ENCODE measurements at regions not wholly inside any gene's neighbourhood (a gene's known extent, or its start where the extent isn't known, plus 50 kb on each side); places are given as distances from the start of the nearest gene placed in this dataset.
"Not testable (repeated sequence)": the region's sequence is repeated elsewhere in the genome, so short reads cannot be mapped to it uniquely, and the experiment has no call there.

GRCh38 chr1:73832276-73833181 lies 365.4 kb downstream of the LRRIQ3 start:
- H2AFZ ChIP-seq (ENCODE audit: low read length): no peak overlapping the region
- H3K36me3 ChIP-seq (ENCODE audit: insufficient read depth, low read length): no peaks in the 10 kb centered on the region
- no peaks in the 10 kb centered on the region for H3K4me1 ChIP-seq (ENCODE audit: insufficient read depth, low read length, severe bottlenecking)
- no peak overlapping the region for H3K4me3 ChIP-seq (ENCODE audit: low read depth, low read length, poor library complexity, severe bottlenecking)
- no peaks in the 10 kb centered on the region for H3F3A ChIP-seq (ENCODE audit: insufficient read depth, low read length)
- H4K20me1 ChIP-seq (ENCODE audit: insufficient read depth, low read length): no peaks in the 10 kb centered on the region
- no peak for TF ChIP-seq EZH2 (IDR thresholded peaks at IDR 0.05; ENCODE audit: borderline replicate concordance, low read length)
- TF ChIP-seq CTCF (IDR thresholded peaks at IDR 0.05; ENCODE audit: low read length): no peak
- H3K79me2 ChIP-seq (ENCODE audit: insufficient read depth, low read length): no peaks in the 10 kb centered on the region
- H3K27me3 ChIP-seq (ENCODE audit: insufficient read depth, low read length): no peaks in the 10 kb centered on the region
- H3K9ac ChIP-seq (ENCODE audit: low read length): no peak overlapping the region
- no peak overlapping the region for H3K4me2 ChIP-seq (ENCODE audit: low read length)
- H3K9me2 ChIP-seq (ENCODE audit: low read depth, low read length): no peaks in the 10 kb centered on the region
- H3K27ac ChIP-seq (ENCODE audit: low read depth, low read length, poor library complexity, severe bottlenecking): no peak overlapping the region
- no peaks in the 10 kb centered on the region for H3K9me3 ChIP-seq (ENCODE audit: low read length)

- H3K27ac ChIP-seq (ENCODE audit: low read depth, low read length, poor library complexity, severe bottlenecking); H3K36me3 ChIP-seq (ENCODE audit: insufficient read depth, low read length); H3K27me3 ChIP-seq (ENCODE audit: insufficient read depth, low read length); H3K9me2 ChIP-seq (ENCODE audit: low read depth, low read length); H3K9ac ChIP-seq (ENCODE audit: low read length); H3K79me2 ChIP-seq (ENCODE audit: insufficient read depth, low read length); H3K4me3 ChIP-seq (ENCODE audit: low read depth, low read length, poor library complexity, severe bottlenecking); H3K4me1 ChIP-seq (ENCODE audit: insufficient read depth, low read length, severe bottlenecking); H4K20me1 ChIP-seq (ENCODE audit: insufficient read depth, low read length); H2AFZ ChIP-seq (ENCODE audit: low read length); H3F3A ChIP-seq (ENCODE audit: insufficient read depth, low read length); H3K9me3 ChIP-seq (ENCODE audit: low read length); H3K4me2 ChIP-seq (ENCODE audit: low read length): not testable (repeated sequence)
These were observed 370.7 kb downstream of the LRRIQ3 start for GRCh38 chr1:73827283-73827682.

GRCh38 chr1:73824065-73824464 lies 373.9 kb downstream of the LRRIQ3 start:
- Histone ChIP-seq H3K9me2 (ENCODE audit: low read depth, low read length) (no peaks in the 10 kb centered on the region), H3K27ac (ENCODE audit: low read depth, low read length, poor library complexity, severe bottlenecking) (no peak overlapping the region), H3K4me1 (ENCODE audit: insufficient read depth, low read length, severe bottlenecking) (no peaks in the 10 kb centered on the region), H3K9ac (ENCODE audit: low read length) (no peak overlapping the region), H4K20me1 (ENCODE audit: insufficient read depth, low read length) (no peaks in the 10 kb centered on the region), H2AFZ (ENCODE audit: low read length) (no peak overlapping the region), H3K9me3 (ENCODE audit: low read length) (no peaks in the 10 kb centered on the region), H3F3A (ENCODE audit: insufficient read depth, low read length) (no peaks in the 10 kb centered on the region), H3K4me3 (ENCODE audit: low read depth, low read length, poor library complexity, severe bottlenecking) (no peak overlapping the region), H3K36me3 (ENCODE audit: insufficient read depth, low read length) (no peaks in the 10 kb centered on the region), H3K27me3 (ENCODE audit: insufficient read depth, low read length) (no peaks in the 10 kb centered on the region), H3K79me2 (ENCODE audit: insufficient read depth, low read length) (no peaks in the 10 kb centered on the region), H3K4me2 (ENCODE audit: low read length) (no peak overlapping the region)
- TF ChIP-seq CTCF (IDR thresholded peaks at IDR 0.05; ENCODE audit: low read length) (no peak), EZH2 (IDR thresholded peaks at IDR 0.05; ENCODE audit: borderline replicate concordance, low read length) (no peak)

GRCh38 chr1:73821520-73821919 lies 376.5 kb downstream of the LRRIQ3 start:
- no peak overlapping the region for H3K27ac ChIP-seq (ENCODE audit: low read depth, low read length, poor library complexity, severe bottlenecking)
- H3K9me2 ChIP-seq (ENCODE audit: low read depth, low read length): no peaks in the 10 kb centered on the region
- no peaks in the 10 kb centered on the region for H3K27me3 ChIP-seq (ENCODE audit: insufficient read depth, low read length)
- H4K20me1 ChIP-seq (ENCODE audit: insufficient read depth, low read length): no peaks in the 10 kb centered on the region
- H3K9me3 ChIP-seq (ENCODE audit: low read length): no peaks in the 10 kb centered on the region
- TF ChIP-seq CTCF (IDR thresholded peaks at IDR 0.05; ENCODE audit: low read length) (no peak), EZH2 (IDR thresholded peaks at IDR 0.05; ENCODE audit: borderline replicate concordance, low read length) (no peak)
- H3K79me2 ChIP-seq (ENCODE audit: insufficient read depth, low read length): no peaks in the 10 kb centered on the region
- no peak overlapping the region for H3K4me3 ChIP-seq (ENCODE audit: low read depth, low read length, poor library complexity, severe bottlenecking)
- no peak overlapping the region for H2AFZ ChIP-seq (ENCODE audit: low read length)
- H3F3A ChIP-seq (ENCODE audit: insufficient read depth, low read length): no peaks in the 10 kb centered on the region
- H3K4me2 ChIP-seq (ENCODE audit: low read length): no peak overlapping the region
- no peaks in the 10 kb centered on the region for H3K4me1 ChIP-seq (ENCODE audit: insufficient read depth, low read length, severe bottlenecking)
- no peaks in the 10 kb centered on the region for H3K36me3 ChIP-seq (ENCODE audit: insufficient read depth, low read length)
- H3K9ac ChIP-seq (ENCODE audit: low read length): no peak overlapping the region

All from OCI-LY1 (cell line).